GM19099 (cell line): ENCODE measurements at regions not wholly inside any gene's neighbourhood (a gene's known extent, or its start where the extent isn't known, plus 50 kb on each side); places are given as distances from the start of the nearest gene placed in this dataset.

ENCODE experiments used
- POLR2A ChIP-seq: IDR thresholded peaks from 3 replicates; pipeline ENCODE4 v1.6.1; 2011; ENCODE audit warnings: low read depth; ENCODE audit not compliant: insufficient read length; ENCODE audit errors: extremely low read depth

DNA sequence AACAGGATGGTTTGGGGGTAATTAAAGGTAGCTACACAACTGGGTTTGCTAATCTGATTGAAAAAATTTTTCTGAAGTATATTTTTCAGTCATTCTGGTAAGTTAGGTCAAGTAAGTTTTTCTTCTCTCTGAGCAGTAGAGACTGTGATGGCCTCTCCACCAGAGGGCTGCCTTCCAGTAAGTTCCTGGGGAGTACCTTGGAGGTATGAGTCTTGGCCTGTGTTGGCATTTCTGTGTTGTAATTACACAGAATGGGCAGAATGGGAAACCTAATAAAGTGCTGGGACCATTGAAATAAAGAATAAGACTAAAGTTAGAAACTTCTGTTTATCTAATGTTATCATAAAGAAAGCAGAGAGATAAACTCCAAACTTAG, 430.8 kb downstream of the ARHGEF28 start:
- TF ChIP-seq POLR2A, result no peak

DNA sequence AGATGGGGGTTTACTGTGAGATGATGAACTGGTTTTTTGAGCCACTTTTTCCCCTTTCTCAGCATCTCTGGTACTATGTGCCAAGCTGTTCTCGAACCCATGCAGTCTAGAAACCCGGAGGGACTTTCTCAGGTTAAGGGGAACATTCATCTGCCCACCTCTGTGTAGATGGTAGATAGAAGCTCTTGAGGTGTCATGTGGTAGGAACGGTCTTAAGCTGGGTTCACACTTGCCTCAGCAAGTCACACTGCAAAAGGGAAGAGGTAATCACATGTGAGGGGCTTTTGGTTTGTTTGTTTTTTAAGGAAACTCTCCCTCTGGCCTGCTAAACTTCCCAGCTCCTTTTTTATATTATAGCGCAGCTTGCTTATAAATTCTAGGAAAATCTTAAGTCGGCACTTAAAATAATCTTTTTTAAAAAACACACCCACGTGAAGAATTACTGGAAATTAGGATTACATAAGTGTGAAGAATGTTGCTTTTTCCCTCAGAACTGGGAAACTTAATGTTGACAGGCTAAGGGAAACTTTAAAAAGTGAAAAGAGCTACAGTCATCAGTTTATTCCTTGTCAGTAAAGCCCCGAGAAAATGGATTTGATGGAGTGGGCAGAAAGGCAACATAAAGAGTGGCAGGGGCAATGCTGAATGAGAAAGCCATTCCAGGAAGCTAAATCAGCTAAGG, 430.3 kb downstream of the ARHGEF28 start:
- no peak for TF ChIP-seq POLR2A

DNA sequence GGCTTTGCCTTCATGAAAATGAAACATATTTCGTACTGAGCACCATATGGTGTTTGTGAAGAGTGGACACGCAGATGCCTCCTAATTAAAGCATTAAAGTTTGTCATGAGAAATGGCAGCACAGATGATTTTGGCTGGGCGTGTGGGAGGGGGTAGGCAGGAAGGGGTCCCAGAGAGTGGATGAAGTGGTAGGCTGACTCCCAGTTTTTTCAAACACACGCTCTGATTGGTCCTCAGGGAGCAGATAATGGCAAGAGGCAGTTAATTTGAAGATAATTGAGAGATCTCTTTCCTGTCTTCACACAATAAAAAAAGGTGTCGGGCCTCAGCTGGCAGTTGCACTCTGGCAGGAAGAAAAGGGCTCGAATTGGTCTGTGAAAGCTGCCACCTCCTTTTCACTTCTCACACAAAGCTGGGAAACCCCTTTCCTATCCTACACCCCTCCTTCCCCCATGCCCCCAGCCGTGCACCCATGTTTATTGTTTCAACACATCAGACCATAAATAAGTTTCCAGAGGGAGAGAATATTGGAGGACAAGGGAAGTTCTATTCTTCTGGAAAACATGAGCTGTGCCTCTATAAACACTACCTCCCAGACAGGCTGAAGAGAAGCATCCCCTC, 429.6 kb downstream of the ARHGEF28 start:
- TF ChIP-seq POLR2A, result no peak

DNA sequence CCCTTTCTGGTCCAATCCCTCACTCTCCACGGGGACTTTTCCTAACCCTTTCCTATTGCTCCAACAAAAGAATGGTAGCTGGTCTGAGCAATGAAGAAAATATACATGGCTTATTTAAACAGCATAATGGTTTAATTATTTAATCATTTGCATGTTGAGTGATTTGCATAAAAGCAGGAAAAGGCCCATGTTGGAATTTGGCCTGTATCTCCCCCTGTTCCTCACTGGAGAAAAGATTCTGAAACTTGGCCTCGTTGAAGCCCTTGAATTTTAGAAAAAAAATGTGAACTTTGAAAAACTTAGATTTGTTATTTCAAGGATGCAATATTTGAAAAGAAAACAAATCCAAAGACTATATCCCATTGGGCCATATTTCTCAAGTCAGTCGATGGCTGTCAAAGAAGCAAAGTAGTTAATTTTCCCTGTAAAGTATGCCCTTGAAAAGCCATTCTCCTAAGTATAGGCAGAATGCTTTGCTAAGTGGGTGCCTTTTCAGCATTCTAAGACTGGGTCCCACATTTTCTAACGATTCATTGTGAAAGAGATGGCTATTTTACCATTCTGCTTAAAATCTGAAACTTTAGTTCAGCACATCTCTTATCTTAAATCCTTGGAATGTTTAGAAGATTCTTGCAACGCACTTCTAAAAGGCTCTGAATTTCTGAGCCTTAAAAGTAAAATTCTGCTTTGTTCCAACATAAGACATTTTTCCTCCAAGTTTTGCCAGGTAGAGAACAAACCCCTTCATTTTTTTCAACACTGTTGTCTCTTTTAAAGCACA, 428.8 kb downstream of the ARHGEF28 start:
- no peak for TF ChIP-seq POLR2A

DNA sequence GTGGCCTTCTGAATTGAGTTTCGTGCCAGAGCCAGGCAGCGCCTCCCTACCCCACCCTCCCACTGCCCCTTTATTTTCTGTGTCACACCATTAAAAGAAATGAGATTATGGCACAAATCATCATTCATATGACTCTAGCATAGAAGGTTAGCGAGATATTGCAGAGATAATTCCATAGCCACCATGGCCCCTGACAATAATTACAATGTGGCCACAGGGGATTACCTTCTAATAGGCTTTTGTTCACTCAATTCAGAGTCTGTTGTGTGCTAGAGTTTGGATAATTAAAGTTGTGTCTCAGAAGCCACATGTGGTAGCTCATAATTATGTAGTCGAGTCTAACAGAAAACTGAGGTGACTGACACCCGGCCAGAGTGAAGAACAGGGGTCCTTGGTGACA, 428.1 kb downstream of the ARHGEF28 start:
- TF ChIP-seq POLR2A, result no peak

DNA sequence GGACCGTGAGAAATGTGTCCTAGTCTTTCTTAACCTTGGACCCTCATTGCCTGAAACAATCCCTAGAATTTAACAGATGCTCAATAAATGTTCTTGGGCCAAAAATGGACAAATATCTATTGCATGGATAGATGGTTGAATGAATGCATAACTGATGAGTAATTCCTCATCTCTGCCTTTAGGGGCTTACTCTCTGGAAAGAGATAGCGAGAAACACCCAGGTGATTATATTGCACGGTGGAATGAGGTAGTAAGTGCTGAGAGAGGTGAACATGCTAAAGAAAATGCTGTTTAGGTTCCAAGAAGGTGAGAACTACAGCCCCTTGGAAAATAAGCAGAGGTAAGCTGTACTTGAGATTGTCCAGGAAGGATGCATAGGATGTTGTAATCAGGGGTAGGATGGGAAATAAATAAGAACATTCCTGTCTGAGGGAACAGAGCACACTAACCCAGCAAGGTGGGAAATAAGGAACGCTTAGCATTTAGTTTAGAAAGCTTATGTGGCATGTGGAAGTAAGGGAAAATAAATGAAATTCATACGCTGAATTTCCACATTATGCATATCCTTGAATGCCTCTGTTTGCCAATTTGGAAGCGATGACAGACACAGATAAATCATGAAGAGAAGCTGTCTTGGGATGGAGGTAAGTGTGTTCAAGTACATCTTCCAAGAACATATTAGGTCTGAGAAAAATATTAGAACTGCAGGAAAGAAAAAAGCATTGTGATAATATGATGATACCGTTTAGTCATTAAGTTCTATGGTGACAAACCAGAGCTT, 426.6 kb downstream of the ARHGEF28 start:
- no peak for TF ChIP-seq POLR2A

DNA sequence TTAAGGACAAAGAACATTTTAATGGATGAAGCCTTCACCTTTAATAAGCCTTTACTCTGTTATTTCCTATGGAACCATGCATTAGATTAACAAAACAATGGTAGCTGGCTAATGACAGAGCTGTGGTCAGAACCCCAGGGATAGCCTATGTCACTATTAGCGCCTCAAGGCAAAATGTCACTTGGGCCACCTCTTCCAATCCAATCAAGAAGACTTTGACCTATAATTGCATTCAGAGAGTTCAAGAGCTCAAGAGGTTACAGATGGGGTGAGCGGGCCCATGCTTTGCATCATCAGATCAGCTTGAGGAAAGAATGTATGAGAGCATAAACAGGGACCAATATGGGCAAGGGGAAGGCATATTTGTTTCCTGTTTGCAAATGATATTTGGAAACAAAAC, 425.1 kb downstream of the ARHGEF28 start:
- no peak for TF ChIP-seq POLR2A

DNA sequence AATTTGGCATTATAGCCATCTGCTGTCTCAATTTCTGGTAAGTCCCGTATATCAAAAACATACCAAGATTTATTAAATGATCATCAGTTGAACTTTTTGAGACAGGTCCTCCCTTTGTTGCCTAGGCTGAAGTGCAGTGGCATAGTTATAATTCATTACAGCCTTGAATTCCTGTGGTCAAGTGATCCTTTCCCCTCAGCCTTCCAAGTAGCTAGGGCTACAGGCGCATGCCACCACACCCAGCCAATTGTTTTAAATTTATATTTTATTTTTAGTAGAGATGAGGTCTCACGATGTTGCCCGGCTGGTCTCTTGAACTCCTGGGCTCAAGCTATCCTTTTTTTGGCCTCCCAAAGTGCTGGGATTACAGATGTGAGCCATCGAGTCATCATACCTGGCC, 418.9 kb downstream of the ARHGEF28 start:
- TF ChIP-seq POLR2A, result no peak

DNA sequence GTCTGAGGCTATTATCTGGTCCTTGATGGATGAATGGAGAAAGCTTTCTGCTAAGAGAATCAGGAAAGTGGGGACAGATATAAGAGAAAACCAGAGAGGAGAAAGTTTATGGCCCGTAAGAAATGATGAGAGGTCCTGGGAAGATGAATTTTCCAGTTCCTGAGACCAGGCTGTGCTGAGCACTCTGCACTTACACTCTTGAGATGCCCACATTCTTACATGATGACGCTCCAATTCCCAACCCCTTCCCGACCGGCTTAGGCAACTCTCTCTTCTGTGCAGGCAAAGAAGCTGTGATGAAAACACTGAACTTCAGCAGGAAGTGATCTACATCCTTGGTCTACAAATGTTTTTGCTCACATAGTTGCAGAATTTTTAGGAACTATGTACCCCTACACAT, 417.0 kb downstream of the ARHGEF28 start:
- no peak for TF ChIP-seq POLR2A

DNA sequence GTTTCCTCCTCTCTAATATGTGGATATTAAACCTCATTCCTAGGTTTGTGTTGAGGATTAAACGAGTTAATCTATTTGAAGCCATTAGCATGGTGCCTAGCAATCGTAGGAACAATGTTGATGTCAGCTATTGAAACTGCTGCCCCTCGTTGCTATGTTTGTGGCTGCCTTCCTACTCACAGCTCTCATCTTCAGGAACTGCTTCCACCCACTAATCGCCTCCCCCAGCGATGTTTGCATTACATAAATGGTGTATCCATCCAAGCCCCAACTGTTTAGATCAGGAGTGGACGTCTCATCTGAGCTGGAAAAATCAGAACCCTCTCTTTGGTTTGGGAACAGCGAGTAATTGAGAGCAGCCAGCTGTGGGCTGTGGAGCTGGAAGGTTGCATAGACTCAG, 416.6 kb downstream of the ARHGEF28 start:
- no peak for TF ChIP-seq POLR2A

DNA sequence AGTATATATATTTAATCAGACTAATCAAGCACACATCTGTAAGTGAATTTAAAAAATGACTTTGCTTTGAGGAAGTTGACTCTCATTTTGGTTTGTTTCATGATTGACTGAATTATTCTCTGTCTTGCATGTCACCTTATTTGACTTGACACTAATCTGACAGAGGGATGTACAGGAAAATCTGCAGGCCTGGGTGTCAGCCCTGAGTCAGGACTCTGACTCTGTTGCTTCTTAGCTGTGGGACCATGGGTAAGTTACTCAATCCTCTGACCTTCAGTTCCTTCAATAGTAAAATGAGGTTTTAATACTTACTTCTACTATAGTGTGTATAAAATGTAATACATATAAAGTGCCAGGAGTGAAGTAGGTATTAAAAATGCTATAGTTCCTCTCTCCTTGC, 415.9 kb downstream of the ARHGEF28 start:
- TF ChIP-seq POLR2A, result no peak

DNA sequence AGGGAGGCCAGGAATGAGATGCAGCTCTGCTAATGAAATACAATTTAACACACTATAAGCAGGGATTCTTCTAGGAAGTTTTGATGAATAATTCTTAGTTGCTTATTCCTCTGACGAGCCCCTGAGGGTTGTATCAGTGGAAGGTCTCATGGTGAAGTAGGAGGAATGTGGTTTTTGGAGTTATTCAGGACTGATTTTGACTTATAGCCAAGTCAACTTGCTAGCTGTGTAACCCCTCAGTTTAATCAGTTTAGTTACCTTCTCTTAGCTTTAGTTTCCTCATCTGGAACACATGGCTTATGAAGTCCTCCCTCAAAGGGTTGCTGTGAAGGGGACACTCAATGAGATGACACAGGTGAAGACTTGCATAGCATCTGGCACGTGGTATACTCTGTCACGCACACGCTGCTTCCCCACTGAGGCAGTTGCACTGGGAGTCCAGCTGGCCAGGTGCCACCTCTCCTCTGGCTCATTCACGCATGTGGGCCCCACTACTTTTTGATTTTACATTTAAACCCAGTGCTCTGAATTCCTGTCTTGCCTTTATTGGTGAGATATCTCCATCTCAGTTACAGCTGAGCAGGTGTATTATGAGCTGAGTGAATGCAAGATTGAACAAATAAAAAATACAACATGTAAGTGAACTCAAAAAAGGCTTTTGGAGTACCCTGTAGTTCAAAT, 415.0 kb downstream of the ARHGEF28 start:
- no peak for TF ChIP-seq POLR2A

DNA sequence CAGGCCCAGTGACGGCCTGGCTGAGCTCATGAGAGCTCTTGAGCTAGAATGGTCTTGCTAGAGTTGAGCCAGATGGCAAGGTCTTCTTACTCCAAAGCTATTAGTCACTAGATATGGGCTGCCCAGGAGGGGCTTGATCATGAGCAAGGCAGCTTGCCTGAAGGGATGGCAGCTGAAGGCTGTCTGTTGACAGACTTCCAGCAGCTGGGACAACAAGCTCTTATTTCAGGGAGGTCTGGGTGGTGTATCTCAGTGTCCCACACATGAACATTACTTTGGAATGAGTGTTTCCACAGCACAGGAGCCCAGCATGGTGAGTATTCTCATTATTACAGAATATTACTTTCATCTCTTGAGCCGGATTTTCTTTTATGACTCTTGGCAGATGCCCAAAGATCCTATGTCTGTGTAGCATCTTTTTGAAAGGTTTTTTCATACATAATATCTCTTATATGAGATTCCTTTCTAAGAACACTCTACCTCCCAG, 414.1 kb downstream of the ARHGEF28 start:
- TF ChIP-seq POLR2A, result no peak

DNA sequence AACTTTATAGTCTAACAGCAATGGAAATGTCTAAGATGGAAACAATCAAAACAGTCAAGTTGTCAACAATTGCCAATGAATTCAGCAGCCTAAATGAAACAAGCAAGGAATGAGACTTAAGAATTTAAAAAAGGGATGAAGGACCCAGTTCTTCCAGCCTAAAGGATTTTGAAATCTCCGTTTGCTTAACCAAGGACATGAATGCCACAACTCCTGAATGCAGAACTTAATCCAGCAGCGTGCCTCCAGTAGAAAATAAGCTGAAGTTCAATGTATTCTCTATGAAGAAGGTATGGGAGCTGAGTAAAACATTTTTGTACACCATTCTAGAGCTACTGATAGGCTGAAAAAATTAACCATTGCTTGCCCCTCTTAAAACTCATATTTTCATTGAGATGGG, 411.3 kb downstream of the ARHGEF28 start:
- TF ChIP-seq POLR2A, result no peak

DNA sequence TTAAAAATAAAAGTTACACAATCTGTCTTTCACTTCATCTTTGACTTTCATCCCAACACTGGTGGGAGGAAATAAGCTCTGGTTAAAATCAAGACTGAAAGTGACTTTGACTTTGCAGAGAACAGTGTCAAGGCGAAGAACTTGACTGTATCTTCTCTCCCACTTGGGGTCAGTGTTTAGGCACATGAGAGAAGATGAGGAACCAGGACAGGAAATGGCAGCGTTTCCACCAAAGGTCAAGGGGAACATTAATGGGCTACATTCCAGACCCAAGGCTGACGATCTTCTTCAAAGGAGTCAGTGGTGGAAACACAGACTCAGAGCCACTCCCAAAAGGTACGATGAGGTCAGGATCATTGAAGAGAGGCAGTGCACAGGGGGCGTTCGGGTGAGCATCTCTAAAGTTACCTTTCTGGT, 409.5 kb downstream of the ARHGEF28 start:
- no peak for TF ChIP-seq POLR2A
